ENCODE measurements at regions not wholly inside any gene's neighbourhood (a gene's known extent, or its start where the extent isn't known, plus 50 kb on each side); places are given as distances from the start of the nearest gene placed in this dataset.

DNA sequence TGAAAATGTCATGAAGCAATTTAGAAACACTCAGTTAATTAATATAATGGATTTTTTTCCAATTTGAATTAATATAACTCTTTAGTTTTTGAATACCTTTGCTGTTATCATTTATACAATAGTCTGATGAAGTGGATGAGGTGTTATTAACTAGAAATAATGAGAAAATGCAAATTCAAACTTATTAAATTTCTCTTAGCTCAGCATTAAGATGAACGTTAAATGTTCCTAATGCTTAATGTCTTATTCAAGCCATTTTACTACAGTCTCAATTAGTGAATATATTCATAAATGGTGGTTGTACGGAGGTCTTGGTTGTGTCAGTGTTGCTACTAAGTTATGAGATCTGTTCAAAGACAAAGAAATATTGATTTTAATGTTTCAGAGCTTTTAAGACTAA, 186.3 kb downstream of the DTHD1 start:
- Mint-ChIP-seq H3K9me3 (no peaks in the 10 kb centered on the region), H3K36me3 (ENCODE audit: low read depth) (no peaks in the 10 kb centered on the region), H3K4me3 (no peak overlapping the region), H3K4me1 (no peaks in the 10 kb centered on the region), H3K27me3 (peaks cover 8% of the 10 kb centered on the region), H3K27ac (no peak overlapping the region)
- DNase-seq (no peak), ATAC-seq (ENCODE audit: low read depth) (no peak)
- TF ChIP-seq, protein P1, sequence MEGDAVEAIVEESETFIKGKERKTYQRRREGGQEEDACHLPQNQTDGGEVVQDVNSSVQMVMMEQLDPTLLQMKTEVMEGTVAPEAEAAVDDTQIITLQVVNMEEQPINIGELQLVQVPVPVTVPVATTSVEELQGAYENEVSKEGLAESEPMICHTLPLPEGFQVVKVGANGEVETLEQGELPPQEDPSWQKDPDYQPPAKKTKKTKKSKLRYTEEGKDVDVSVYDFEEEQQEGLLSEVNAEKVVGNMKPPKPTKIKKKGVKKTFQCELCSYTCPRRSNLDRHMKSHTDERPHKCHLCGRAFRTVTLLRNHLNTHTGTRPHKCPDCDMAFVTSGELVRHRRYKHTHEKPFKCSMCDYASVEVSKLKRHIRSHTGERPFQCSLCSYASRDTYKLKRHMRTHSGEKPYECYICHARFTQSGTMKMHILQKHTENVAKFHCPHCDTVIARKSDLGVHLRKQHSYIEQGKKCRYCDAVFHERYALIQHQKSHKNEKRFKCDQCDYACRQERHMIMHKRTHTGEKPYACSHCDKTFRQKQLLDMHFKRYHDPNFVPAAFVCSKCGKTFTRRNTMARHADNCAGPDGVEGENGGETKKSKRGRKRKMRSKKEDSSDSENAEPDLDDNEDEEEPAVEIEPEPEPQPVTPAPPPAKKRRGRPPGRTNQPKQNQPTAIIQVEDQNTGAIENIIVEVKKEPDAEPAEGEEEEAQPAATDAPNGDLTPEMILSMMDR (IDR thresholded peaks at IDR 0.05): no peak
- ChIA-PET CTCF (no interaction called here), POLR2A (no interaction called here)
- intact Hi-C loops (cut with micrococcal nuclease): no loop called here

DNA sequence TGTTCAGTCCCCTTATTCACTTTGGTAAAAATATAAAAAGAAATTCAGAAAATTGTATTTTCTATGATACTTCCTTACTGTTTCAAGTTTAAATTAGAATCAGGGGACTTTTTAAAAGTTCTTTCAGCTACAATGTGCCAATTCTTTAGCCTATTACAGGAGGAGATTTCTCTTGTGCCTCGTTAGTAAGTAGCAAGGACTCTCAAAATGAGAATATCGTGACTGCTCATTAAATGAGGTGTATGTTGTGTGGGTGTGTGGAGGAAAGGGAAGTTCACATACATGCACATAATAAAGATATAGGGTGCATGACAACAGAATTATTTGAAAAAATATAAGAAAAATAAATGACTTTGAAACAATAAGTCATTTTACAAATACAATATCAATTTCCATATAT, 190.5 kb downstream of the DTHD1 start:
- Mint-ChIP-seq H3K4me1 (no peaks in the 10 kb centered on the region), H3K4me3 (no peak overlapping the region), H3K36me3 (ENCODE audit: low read depth) (no peaks in the 10 kb centered on the region), H3K9me3 (no peaks in the 10 kb centered on the region), H3K27me3 (peaks cover 3% of the 10 kb centered on the region), H3K27ac (no peak overlapping the region)
- intact Hi-C loops (cut with micrococcal nuclease): no loop called here
- POLR2A ChIA-PET: no interaction called here
- ATAC-seq (ENCODE audit: low read depth) (no peak), DNase-seq (no peak)
- TF ChIP-seq, protein P1 (IDR thresholded peaks at IDR 0.05): no peak
- CTCF ChIA-PET: no interaction called here

DNA sequence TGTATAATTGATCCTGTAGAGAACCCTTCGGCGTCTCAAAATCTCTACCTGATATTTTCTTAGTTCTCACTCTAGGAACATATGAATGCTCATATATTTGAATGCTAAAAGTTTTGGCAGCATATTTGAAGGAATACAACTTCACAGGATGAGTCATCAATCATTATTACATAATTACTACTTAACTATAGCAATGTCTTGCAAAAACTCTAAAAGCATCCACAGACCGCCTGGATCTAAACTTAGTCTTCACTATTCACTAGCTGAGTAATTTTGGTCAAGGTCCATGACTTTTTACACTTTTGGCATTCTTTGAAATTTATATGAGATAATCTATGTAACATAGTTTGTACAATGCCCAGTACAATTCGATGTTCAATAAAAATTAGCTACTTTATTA, 194.7 kb downstream of the DTHD1 start:
- intact Hi-C loops (cut with micrococcal nuclease): no loop called here
- DNase-seq (no peak), ATAC-seq (ENCODE audit: low read depth) (no peak)
- ChIA-PET CTCF (no interaction called here), POLR2A (no interaction called here)
- Mint-ChIP-seq H3K4me1 (no peaks in the 10 kb centered on the region), H3K36me3 (ENCODE audit: low read depth) (no peaks in the 10 kb centered on the region), H3K27me3 (peaks cover 5% of the 10 kb centered on the region), H3K27ac (no peak overlapping the region), H3K4me3 (no peak overlapping the region), H3K9me3 (no peaks in the 10 kb centered on the region)
- TF ChIP-seq, protein P1 (IDR thresholded peaks at IDR 0.05): no peak

DNA sequence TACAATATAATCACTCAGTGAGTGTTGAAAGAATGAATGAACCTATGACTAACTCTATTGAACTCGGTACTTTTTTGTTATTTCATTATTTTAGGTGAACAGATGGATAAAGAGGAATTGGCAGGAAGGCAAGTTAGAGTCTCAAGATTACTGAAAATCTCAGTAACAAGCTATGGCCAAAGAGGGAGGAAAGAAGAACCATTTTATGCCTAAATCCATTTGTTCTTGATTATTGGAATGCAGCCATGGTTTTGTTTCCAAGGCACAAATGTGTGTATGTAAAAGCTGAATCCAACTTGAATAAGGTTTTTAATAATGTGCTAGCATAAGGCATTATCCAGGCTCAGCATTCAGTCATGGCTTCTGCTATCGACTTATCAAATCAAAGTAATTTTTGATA, 196.4 kb downstream of the DTHD1 start:
- Mint-ChIP-seq H3K4me3 (no peak overlapping the region), H3K27me3 (peaks cover 6% of the 10 kb centered on the region), H3K27ac (no peak overlapping the region), H3K9me3 (no peaks in the 10 kb centered on the region), H3K4me1 (no peaks in the 10 kb centered on the region), H3K36me3 (ENCODE audit: low read depth) (no peaks in the 10 kb centered on the region)
- DNase-seq (no peak), ATAC-seq (ENCODE audit: low read depth) (no peak)
- intact Hi-C loops (cut with micrococcal nuclease): no loop called here
- CTCF ChIA-PET: no interaction called here
- TF ChIP-seq, protein P1 (IDR thresholded peaks at IDR 0.05): no peak
- POLR2A ChIA-PET: no interaction called here

DNA sequence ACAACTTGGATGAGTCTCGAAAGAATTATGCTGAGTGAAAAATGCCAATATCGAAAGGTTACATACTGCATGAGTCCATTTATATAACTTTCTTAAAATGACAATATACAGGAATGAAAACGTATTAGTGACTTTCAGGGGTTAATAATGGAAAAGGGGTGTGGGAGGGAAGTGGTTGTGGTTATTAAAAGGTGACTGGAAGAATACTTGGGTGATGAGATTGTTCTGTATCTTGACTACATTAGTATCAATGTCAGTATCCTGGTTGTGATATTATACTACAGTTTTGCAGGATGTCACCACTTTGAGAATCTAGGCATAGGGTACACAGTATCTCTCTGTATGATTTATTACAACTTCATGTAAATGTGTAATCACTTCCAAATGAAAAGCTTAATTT, 204.5 kb downstream of the DTHD1 start:
- Mint-ChIP-seq H3K36me3 (ENCODE audit: low read depth) (no peaks in the 10 kb centered on the region), H3K9me3 (no peaks in the 10 kb centered on the region), H3K4me3 (no peak overlapping the region), H3K27ac (no peak overlapping the region), H3K27me3 (peaks cover 3% of the 10 kb centered on the region), H3K4me1 (no peaks in the 10 kb centered on the region)
- ChIA-PET CTCF (no interaction called here), POLR2A (no interaction called here)
- intact Hi-C loops (cut with micrococcal nuclease): no loop called here
- TF ChIP-seq, protein P1 (IDR thresholded peaks at IDR 0.05): no peak
- ATAC-seq (ENCODE audit: low read depth): no peak
- DNase-seq: no peak

Measured in activated B cell treated with CpG ODN at 0.5 μM for 24 hours (primary cell).